Lung microvascular endothelial cell (primary cell): ENCODE measurements at regions not wholly inside any gene's neighbourhood (a gene's known extent, or its start where the extent isn't known, plus 50 kb on each side); places are given as distances from the start of the nearest gene placed in this dataset.
A peak's percentile ranks its signal among the peaks of the same experiment; 100 is the strongest.

Experiments used
- DNase-seq, 2 donors: peaks; one replicate each; pipeline versions ENCODE4 v3.0.0 to v3.0.0-alpha.2; 2010; ENCODE audit warnings: low read depth in 2 of 2

DNA sequence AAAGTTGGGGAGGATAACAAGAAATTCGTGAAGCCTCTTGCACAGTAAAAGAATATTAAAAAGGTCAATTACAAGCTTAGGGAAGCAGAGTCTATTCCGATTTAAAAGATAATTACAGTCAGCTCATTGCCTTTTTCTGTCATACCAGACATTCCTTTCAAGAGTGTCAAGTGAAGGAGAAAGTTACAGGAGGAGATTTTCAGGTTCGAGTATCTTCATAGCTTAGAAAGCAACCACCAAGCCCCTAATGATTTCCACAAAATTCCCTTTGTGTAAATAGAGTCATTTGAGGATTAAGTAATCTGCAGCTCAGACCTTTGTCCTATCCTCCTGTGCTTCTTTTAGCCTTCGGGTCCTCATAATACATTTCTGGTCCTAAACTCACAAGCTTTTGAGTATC, 414.9 kb downstream of the CDH2 start:
- no peak for DNase-seq

GRCh38 chr18:27752944-27753343, 424.0 kb downstream of the CDH2 start:
- DNase-seq = no peak

DNA sequence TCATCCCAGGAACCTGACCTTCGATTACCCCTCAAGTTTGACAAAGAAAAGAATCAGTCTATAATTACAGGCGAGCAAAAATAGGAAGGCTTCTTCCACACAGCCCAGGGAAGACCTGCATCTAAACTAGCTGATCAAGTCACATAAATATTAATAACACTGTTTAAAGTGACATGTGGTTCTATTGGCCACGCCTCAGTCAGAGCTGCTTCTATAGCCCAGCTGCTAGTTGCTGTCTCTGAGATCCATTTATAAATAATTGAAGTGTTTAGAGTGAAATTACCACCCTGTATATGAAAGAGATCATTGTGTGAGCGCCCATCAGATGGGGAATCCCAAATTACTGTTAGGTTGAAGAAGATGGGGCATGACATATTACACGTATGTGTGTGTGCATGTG, 426.0 kb downstream of the CDH2 start:
- DNase-seq = no peak

- DNase-seq = peak in 1 of 2 donors; percentile 17
These were observed 426.9 kb downstream of the CDH2 start for GRCh38 chr18:27750014-27750413.

DNA sequence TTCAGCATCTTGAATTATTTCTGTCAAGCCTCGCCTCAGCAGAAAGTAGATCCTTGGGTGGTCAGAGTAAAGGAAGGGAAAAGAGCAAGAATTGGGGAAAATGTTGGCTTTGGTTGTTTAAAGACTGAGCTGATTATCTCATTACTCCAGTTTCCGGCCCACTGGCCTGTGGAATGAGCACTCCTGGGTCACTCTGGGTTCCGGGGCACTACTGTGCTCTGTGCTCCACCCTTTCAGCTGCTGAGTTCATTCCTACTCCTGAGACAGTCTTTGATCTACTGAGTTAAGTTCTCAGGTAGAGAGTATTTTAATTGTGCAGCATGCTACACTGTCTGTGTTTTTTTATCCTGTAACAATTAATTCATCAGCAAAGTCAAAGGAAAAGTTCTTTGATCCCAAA, 427.7 kb downstream of the CDH2 start:
- no peak for DNase-seq

GRCh38 chr18:27746241-27746640, 430.7 kb downstream of the CDH2 start:
- DNase-seq = no peak

DNA sequence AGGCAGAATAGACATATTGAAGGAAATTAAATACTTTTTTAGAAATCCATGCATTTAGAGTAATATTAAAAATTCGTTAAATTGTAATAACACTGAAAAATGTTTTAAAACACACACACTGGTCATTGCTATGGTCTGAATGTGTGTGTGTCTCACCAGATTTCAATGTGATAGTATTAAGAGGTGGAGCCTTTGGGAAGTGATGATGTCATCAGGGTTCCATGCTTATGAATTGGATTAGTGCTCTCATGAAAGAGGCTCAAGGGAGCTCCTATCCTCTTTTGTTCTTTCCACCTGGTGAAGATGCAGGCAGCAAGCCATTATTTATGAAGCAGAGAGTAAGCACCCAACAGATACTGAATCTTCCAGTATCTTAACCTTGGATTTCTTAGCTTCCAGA, 441.8 kb downstream of the CDH2 start:
- no peak for DNase-seq

DNA sequence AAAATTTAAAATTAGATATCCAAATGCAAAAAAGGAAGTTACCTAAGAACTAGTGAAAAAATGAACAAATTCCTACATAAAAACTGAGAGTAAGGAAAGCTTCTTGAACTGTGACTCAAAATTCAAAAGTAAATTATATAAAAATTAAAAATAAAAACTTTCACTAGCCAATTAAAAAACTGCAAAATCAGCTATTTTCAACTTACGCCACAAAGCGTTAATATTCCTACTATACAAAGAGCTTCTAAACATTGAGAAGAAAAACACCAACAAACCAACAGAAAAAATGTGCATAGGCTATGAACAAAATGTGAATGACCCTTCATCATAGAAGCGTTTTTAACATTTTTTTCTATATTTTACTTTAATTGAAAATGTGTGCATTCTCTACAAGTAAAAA, 445.7 kb downstream of the CDH2 start:
- no peak for DNase-seq

- no peak for DNase-seq
These were observed 448.3 kb downstream of the CDH2 start for GRCh38 chr18:27728659-27729058.

DNA sequence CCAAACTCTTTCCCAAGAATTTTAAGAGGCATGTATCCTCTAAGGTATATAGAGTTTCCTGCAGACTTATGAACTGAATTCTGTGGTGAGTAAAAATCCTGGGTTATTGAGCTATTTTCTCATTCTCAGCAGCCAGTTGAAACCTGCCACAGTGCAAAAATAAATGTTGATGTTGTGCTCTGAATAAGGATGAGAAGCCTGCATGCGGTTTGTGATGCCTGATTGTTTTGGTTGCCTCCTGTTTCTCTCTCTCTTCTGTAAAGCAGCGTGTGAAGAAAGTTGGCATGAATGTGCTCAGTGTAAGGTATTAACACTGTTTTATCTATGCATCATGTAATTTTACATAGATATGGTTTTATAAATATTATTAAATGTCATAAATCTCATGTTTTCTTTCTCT, 452.6 kb downstream of the CDH2 start:
- DNase-seq = no peak

DNA sequence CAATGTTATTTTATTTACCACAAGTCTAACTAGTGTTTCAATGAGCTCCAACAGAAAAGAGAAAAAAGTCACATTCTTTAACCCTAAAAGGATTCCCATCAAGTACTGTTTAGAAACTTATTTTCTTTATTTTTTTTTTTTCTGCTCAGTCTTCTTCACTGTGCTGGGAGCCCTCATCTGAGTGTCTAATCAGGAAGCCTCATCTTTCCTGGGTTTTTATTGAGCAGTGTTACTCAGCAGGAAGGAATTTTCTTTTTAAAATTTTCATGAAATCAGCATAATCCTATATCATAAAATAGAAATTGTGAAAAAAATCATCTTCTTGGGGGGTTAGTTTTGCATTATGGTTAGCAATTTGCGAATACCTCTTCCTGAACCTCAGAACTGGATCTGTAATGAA, 453.8 kb downstream of the CDH2 start:
- DNase-seq = no peak

DNA sequence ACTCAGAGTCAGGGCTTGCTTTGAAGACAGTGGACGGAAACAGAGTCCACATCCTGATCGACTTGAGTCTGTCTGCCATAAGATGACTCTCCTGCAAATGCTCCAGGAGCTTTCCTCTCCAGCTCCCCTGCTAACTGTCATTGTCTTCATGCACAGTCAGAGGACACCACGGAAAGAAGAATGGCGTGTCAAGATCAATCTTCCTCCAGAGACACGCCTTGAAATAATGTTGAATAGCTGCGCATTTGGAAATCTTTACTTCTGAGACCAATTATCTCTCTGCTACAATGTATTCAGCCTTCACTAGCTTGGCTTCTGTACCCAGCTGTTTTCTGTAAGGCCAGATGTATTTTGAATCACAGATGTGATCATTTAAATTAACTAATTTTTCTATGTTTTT, 457.2 kb downstream of the CDH2 start:
- no peak for DNase-seq

DNA sequence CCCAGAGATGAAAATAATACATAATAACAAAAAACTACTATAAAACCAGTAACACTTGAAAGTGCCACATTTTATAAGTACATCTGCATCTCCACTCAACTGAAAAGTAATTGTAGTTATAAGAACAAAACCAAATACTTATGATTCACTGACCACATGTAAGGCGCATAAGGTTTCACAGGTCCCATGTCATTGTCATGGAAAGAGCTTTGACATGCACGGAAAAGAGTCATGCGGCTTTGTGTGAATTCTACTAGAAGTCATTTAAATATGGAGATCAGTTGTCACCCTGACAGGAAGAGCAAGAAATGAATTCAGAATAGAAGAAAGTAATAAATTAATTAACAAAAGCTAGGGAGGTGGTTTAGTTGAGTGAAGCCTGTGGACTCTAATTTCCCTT, 459.1 kb downstream of the CDH2 start:
- no peak for DNase-seq

GRCh38 chr18:27717250-27717649, 459.7 kb downstream of the CDH2 start:
- no peak for DNase-seq

GRCh38 chr18:27715751-27716150, 461.2 kb downstream of the CDH2 start:
- DNase-seq = no peak

DNA sequence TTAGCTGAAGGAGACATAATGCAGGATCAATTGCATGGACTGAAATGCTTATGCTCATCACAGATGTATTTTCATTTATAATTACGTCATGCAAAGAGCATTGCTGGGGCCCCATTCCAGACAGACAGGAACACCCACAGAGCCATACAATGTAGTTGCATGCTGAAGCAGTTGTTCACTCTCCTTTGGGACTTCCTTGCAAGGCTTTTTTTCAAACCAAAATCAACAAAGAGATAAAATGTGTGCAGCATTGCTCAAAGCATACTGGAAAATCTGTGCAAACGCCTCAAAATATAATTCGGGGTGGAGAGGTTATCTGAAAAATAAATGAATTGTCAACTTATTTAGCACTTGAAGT, 463.2 kb downstream of the CDH2 start:
- no peak for DNase-seq

- DNase-seq = no peak
These were observed 463.7 kb downstream of the CDH2 start for GRCh38 chr18:27713037-27713737.

DNA sequence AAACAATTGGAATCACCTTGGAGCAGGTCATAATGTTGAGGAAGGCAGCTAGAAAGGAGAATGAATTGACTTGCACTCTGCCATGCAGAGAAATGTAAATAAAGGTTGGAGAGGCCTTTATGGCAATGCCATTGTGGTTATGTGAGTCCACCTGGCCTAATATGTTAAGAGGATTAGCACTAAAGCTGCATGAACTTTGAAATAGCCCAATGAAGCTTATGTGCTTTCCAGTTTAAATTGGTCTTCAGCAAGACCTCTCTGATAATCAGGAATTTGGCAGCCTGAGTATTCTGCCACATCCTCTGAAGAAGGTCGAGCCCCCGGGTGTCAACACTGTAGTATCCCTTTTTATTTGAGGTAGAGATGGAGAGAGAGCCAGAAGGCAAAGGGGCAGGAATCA, 464.9 kb downstream of the CDH2 start:
- no peak for DNase-seq

DNA sequence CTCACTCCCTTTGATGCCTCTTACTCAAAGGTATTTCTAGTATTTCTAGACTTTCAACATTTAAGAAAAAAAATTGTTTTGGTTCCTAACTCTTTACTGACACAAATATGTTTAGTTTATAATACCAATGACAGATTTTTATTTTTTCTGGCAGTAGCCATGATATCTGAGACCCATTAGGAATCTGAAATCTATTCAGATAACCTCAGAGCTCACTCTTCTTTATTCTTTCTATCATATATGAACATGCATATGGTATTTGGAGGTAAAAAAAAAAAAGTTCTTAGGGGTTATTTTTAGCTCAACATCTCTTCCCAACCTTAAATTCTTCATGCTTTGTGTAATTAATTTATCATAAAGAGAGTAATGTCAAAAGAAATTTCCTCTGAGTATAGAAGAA, 465.5 kb downstream of the CDH2 start:
- no peak for DNase-seq

DNA sequence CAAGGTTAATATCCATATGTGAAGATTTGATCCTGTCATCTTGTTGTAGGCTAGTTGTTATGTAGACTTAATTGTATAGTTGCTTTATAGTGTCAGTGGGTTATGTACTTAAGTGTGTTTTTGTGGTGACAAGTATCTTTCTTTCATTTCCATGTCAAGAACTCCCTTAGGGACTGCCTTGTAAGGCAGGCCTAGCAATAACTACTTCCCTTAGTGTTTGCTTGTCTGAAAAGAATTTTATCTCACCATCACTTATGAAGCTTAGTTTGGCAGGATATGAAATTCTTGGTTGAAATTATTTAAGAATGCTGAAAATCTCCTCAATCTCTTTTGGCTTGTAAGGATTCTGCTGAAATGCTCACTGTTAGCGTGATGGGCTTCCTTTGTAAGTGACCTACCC, 467.6 kb downstream of the CDH2 start:
- no peak for DNase-seq

GRCh38 chr18:27707201-27707600, 469.7 kb downstream of the CDH2 start:
- DNase-seq = no peak

GRCh38 chr18:27704736-27705361, 472.1 kb downstream of the CDH2 start:
- DNase-seq = no peak

GRCh38 chr18:27699137-27699536, 477.8 kb downstream of the CDH2 start:
- DNase-seq = no peak

DNA sequence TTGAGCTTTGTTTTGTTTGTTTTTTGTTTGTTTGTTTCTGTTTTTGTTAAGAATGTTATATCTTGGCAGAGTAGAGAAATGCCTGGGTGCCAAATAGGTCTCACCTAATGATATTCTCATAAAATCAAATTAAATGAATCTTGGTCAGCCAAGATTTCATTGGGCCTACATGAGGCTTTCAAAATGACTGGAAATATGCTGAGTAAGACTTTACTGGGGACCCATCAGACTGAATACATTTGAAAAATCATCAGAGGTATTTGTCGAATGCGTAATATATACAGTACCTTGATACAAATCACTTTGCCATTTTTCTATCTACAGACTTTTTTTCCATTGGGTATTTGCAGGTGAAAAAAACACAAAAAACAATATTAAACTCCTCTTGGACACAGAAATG, 480.8 kb downstream of the CDH2 start:
- no peak for DNase-seq
